HG03064 (cell line): ENCODE measurements at regions not wholly inside any gene's neighbourhood (a gene's known extent, or its start where the extent isn't known, plus 50 kb on each side); places are given as distances from the start of the nearest gene placed in this dataset.

Experiments used
- ATAC-seq: cut with Tn5 transposase; IDR thresholded peaks from one replicate; pipeline ENCODE4 v1.9.1; 2021; ENCODE audit warnings: low read depth; ENCODE audit not compliant: unreplicated experiment

GRCh38 chr3:30258426-30259392 lies 347.7 kb upstream of the TGFBR2 start:
- no peak for ATAC-seq

- no peak for ATAC-seq
Measured at GRCh38 chr3:30259730-30260129, 346.7 kb upstream of the TGFBR2 start.

- ATAC-seq: no peak
Measured at GRCh38 chr3:30260762-30261161, 345.6 kb upstream of the TGFBR2 start.

- no peak for ATAC-seq
Measured at GRCh38 chr3:30263238-30263924, 343.0 kb upstream of the TGFBR2 start.

DNA sequence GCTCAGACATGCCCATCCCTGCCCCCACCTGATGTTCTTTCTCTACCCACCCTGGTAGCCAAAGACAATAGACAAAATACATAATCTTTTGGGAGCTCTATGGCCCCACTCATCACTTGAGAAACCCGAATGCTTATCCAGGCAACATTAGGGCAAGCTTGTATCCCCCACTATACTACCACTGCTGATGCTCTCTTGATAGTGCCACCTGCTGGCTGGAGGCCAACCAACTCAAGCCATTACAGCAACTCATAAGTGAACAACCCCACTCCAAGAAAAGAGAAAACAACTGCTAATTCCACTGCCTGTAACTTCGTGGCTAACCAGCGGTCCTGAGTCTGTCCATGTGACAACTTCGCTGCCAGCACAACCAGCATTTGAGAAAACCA lies 342.5 kb upstream of the TGFBR2 start:
- no peak for ATAC-seq

DNA sequence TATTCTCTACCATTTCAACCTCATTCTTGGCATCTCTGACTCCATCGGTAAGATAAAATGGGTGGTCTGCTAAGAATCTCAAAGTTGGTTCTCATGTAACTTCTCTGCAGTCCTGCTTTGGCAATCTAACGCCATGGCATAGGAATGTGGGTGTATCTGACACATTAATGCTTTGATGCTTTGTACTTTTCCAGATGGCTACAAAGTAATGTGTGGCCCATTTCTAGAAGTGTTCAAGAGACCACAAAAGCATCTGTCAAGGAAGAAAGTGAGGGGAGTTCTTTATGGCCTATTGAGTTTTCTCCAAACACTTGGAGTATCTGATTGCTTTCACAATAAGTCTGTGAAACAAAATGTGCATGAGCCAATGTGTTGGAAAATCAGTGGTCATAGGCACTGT lies 339.9 kb upstream of the TGFBR2 start:
- no peak for ATAC-seq

- ATAC-seq: no peak
Measured at GRCh38 chr3:30268288-30268687, 338.1 kb upstream of the TGFBR2 start.

- no peak for ATAC-seq
Measured at GRCh38 chr3:30269751-30270445, 336.5 kb upstream of the TGFBR2 start.

DNA sequence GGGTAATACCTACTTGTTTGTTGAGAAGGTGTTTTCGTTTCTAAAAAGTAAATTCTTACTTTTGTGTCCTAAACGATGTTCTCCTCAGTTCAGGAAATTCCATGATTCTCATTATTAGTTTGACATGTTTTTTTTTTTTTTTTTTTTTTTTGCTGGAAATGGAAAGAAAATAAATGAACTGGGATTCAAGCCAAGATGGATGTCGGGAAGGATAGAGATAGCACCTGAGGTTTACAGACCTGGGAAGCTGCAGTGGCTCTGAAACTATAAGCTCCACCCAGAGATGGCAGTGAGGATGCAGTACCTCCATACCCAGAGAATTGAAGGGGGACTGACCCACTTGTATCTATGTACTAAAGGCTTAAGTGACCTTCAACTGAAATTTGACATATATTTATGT lies 334.6 kb upstream of the TGFBR2 start:
- no peak for ATAC-seq

- ATAC-seq: no peak
Measured at GRCh38 chr3:30273304-30274072, 332.9 kb upstream of the TGFBR2 start.

GRCh38 chr3:30277494-30277893 lies 328.9 kb upstream of the TGFBR2 start:
- no peak for ATAC-seq

DNA sequence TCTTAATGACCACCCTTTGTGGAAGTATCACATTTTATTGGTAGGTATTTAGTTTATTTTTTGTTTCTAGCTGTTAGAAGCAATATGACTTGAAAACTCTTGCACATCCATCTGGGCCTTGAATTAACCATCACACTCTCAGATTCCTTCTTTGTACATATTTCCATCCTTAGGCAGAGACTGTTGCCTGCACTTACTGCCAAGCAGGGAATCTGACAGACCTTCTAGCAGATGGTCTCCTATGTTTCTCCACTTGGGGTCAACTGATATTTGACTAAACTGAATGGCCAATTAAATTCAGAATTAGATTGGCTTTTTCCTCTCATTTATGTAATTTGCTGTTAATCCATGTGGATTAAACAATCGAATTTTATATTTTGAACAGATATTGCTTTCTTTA lies 324.9 kb upstream of the TGFBR2 start:
- ATAC-seq: no peak

DNA sequence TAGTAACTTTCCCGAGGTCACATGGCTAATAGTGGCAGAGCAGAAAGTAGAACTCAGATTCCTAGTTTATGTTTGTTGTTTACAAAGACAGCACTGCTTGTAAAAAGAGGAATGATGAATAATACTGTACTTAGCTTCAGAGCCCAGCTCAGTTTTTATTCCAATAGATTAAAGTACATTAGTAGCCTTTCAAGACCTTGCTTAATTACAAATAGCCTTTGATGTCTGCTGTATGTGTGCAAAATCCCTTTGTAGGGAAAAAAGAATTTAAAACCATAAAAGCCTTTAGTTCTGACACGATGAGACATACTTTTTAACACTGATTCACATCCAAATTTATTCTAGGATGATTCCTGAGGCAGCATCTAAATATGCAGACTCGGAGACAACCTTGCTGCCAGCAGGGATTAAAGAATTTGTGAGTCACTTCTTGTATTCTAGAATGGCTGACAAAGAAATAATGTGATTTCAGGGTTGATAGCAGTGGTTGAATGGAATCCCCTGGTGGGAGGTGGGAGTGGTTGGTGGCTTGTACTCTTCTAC lies 324.2 kb upstream of the TGFBR2 start:
- ATAC-seq: no peak

GRCh38 chr3:30285188-30286006 lies 321.0 kb upstream of the TGFBR2 start:
- no peak for ATAC-seq

DNA sequence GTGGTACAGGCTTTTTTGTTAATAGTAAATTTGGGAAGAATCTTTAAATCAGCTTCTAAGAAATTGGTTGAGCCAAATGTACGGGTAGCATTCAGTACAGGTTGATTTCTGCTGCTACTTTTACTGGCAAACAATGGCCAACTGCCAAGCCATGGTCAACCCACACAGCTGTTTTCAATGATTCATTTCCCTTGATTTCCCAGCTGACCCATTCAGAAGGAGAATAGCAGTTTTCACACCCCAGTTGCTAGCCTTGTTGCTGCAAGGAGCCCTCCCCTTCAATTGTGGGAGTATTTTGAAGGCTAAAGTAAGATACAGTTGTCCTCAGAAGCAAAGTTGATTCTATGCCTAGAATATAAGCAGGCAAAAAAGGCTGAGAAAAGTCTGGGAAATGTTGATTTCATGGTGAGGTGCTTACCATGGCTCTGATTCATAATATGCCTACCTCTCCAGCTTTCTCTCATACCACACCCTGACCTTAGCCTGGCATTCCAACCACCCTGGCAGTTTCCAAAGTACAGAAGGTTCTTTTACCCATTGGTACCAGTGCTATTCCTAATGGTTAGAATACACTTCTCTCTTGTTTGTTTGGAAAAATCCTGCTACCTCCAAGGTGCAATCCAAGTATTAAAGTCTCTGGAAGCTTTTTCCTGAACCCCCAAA lies 320.3 kb upstream of the TGFBR2 start:
- no peak for ATAC-seq

DNA sequence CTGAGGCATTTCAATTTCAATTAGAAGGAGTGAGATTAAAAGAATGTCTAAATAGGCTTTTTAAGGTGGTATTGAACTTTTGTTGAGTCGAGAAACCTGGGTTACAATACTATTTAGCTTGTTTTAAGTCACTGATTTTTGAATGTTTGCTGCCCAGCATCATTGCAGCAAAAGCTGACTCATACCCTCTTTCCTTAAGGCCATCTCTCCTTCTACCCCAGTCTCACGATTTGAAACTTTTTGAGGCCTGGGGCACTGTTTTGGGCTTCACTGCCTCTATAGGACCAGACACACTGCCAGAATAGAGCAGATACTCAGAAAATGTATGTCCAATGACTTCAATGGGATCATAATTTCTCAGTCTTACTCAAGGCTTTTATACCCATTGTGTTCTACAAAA lies 319.6 kb upstream of the TGFBR2 start:
- ATAC-seq: no peak

- ATAC-seq: no peak
Measured at GRCh38 chr3:30288830-30289229, 317.6 kb upstream of the TGFBR2 start.

DNA sequence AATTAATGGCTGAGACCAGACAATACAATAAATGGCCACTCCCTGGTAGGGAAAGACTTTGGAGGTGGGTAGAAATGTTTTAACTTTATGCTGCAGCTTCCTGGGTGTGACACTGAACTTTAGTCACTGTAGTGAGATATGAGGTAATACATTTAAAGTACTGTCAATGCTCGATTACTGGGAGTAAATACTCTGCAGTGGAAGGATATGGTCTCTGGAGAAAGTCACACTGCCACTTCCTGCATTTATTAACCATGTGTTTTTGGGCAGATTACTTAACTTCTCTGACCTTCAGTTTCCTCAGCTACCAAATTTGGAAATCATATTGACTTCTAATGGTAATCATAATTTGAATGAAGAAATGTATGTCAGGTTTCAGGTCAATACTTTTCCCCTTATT lies 317.1 kb upstream of the TGFBR2 start:
- ATAC-seq: no peak

- no peak for ATAC-seq
Measured at GRCh38 chr3:30289766-30290165, 316.6 kb upstream of the TGFBR2 start.
